ENCODE measurements at regions not wholly inside any gene's neighbourhood (a gene's known extent, or its start where the extent isn't known, plus 50 kb on each side); places are given as distances from the start of the nearest gene placed in this dataset.

DNA sequence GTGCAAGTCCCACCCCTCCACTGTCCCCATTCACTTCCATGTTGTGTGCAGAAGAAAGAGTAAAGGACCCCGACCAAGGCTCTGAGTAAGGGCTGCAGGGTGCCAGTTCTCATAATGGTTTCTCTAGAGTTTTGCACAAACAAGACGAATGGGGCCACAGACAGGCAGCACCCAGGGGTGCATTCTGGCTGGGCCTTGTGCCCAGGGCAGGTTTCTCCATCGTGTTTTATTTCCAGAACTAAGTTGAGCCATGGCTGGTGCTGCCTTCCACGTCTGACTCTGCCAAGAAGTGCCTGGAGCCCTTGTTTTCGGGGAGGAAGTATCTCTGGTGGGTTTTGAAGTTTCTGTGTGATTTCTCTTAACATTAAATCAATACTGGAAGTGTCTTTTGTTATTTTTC is 95.0 kb upstream of the SDK1 start:
- no peak overlapping the region for H3K27ac Mint-ChIP-seq
- peaks cover 3% of the 10 kb centered on the region for H3K4me1 Mint-ChIP-seq (ENCODE audit: low read depth)
- H3K36me3 Mint-ChIP-seq (ENCODE audit: low read depth), result no peaks in the 10 kb centered on the region
- no peaks in the 10 kb centered on the region for H3K9me3 Mint-ChIP-seq
- H3K4me3 Mint-ChIP-seq, result no peak overlapping the region
- H3K27me3 Mint-ChIP-seq (ENCODE audit: low read depth), result no peaks in the 10 kb centered on the region

DNA sequence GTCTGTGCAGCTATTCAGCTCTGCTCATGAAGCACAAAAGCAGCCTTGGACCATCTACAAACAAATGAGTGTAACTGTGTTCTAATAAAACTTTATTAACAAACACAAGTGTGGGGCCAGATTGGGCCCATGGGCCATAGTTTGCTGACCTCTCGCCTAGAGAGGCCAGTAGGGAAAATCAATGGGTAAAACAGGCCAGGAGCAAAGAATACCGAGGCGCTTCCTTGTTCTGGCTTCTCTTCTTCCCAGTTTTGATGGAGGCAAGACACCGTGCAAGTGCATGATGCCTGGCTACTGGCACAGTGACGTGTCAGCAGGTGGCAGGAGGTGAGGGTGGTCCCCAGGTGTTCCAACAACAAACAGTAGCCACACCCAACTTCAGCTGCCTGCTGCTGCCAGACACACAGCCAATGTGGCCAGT is 94.3 kb upstream of the SDK1 start:
- Mint-ChIP-seq H3K9me3 (no peaks in the 10 kb centered on the region), H3K27ac (no peak overlapping the region), H3K4me3 (no peak overlapping the region), H3K27me3 (ENCODE audit: low read depth) (no peaks in the 10 kb centered on the region), H3K36me3 (ENCODE audit: low read depth) (no peaks in the 10 kb centered on the region), H3K4me1 (ENCODE audit: low read depth) (peaks cover 3% of the 10 kb centered on the region)

DNA sequence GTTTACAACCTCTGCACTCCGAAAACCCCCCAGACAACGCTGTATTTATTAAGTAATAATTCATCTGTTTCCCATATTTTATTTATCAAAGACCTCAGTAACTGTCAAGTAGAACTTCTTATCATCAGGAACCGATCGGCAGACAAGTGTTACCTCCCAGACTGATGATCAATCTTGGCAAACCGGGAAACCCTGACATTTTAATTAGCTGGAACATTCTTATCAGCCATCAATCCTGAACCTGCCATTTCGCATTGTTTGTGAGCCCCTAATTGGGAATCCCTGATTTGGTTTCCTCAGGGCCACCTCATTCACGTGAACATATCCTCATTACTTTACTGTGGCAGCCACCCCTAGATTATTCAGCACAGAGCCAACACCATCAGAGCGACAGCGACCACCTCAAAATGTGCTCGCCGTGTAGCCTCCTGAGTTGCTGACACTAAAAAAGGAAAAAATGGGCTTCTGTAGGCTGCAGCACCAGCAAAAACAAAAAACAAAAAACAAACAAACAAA is 93.6 kb upstream of the SDK1 start:
- no peaks in the 10 kb centered on the region for H3K4me1 Mint-ChIP-seq (ENCODE audit: low read depth)
- H3K27ac Mint-ChIP-seq, result no peak overlapping the region
- H3K36me3 Mint-ChIP-seq (ENCODE audit: low read depth), result no peaks in the 10 kb centered on the region
- no peak overlapping the region for H3K4me3 Mint-ChIP-seq
- H3K9me3 Mint-ChIP-seq, result no peaks in the 10 kb centered on the region
- no peaks in the 10 kb centered on the region for H3K27me3 Mint-ChIP-seq (ENCODE audit: low read depth)

DNA sequence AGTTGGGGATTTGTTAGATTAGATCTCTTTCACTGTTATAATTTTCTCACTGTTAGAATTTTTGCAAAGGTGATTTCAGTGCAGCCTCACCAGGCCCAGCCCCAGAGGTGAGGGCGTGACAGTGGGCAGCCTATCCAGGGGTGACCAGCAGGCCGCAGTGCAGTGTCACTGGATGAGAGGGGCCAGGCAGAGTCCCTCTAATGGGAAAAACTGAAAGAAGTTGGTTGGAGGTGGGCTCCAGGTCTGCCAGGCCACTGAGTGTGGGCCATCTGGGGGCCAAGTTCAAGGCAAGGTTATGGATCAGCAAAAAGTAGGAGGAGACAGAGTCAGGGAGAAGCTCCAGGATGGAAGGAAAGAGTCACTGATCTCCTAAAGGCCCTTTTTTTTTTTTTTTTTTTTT is 90.5 kb upstream of the SDK1 start:
- H3K4me1 Mint-ChIP-seq (ENCODE audit: low read depth), result no peaks in the 10 kb centered on the region
- no peaks in the 10 kb centered on the region for H3K36me3 Mint-ChIP-seq (ENCODE audit: low read depth)
- H3K27ac Mint-ChIP-seq, result no peak overlapping the region
- H3K9me3 Mint-ChIP-seq, result no peaks in the 10 kb centered on the region
- H3K4me3 Mint-ChIP-seq, result no peak overlapping the region
- H3K27me3 Mint-ChIP-seq (ENCODE audit: low read depth), result no peaks in the 10 kb centered on the region

DNA sequence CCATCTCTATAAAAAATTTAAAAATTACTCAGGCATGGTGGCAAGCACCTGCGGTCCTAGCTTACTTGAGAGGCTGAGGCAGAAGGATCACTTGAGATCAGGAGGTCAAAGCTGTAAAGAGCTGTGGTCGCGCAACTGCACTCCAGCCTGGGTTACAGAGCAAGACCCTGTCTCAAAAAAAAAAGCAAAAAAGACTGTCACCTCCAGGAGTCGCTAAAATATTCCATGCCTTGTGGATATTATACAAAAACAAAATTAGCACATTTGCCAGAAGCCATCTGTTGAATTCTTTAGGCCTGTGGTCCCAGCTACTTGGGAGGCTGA is 87.0 kb upstream of the SDK1 start:
- Mint-ChIP-seq H3K27me3 (ENCODE audit: low read depth) (peaks cover 15% of the 10 kb centered on the region), H3K4me1 (ENCODE audit: low read depth) (peaks cover 5% of the 10 kb centered on the region), H3K27ac (no peak overlapping the region), H3K4me3 (no peak overlapping the region), H3K9me3 (no peaks in the 10 kb centered on the region), H3K36me3 (ENCODE audit: low read depth) (no peaks in the 10 kb centered on the region)

DNA sequence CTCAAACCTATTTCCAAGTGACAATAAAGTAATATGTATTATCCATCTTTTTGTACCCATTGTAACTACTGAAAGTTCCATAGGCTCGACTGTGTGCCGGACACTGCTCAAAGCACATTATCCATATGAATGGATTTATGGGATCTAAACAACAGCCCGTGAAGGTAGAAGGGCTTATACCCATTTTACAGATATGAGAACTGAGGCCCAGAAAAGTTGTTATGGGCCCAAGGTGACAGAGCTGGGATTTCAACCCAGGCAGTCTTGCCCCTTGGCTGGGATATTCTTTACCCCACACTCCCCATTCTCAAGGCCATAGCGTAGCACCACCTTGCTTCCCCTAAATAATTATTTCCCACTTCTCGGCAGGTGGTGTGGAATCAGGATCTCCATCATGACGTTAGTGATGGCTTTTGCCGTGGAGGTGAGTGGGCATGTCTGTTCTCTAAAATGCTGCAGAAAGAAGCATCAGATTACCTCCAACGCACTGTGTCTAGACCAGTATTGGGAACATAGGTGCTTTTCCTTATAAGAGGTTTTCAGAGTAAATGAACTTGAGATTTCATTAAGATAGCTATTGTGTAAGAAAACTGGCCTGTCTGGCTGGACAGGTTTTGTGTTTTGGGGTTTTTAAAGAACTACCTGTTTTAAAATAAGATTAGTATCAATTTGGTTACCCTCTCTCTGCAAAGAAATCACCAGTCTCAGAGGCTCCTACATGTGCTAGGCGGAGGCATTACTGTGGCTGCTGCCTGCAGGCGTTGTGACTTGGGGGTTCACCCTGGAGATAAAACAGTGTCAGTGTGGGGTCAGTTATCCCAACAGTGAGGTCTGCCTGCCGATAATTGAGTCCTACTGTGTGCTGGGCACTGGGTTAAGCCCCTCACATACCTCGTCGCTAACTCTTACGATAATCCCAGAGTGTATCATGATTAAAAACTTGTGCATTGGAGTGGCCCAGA is 85.1 kb upstream of the SDK1 start:
- H3K27ac Mint-ChIP-seq, result no peak overlapping the region
- H3K27me3 Mint-ChIP-seq (ENCODE audit: low read depth), result peaks cover 28% of the 10 kb centered on the region
- H3K36me3 Mint-ChIP-seq (ENCODE audit: low read depth), result no peaks in the 10 kb centered on the region
- H3K4me1 Mint-ChIP-seq (ENCODE audit: low read depth), result peaks cover 5% of the 10 kb centered on the region
- H3K9me3 Mint-ChIP-seq, result no peaks in the 10 kb centered on the region
- no peak overlapping the region for H3K4me3 Mint-ChIP-seq

DNA sequence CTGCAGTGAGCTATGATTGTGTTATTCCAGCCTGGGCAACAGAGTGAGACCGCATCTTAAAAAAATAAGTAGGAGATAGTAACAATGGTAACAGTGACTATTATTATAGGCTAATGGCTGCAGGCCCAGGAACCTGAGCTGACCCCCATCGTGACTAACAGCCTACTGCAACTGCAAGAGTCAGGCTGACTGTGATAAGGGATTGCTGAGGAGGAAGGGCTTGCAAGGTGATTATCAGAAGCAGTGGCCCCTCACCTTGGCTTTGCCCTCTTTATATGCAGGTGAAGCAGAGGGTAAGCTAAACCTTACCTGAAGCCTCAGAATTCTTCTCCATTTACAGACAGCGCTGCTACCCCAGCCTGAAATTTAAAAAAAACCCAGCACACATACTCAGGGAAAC is 83.9 kb upstream of the SDK1 start:
- Mint-ChIP-seq H3K36me3 (ENCODE audit: low read depth) (no peaks in the 10 kb centered on the region), H3K4me1 (ENCODE audit: low read depth) (peaks cover 7% of the 10 kb centered on the region), H3K9me3 (no peaks in the 10 kb centered on the region), H3K27me3 (ENCODE audit: low read depth) (peaks cover 28% of the 10 kb centered on the region), H3K4me3 (no peak overlapping the region), H3K27ac (no peak overlapping the region)

DNA sequence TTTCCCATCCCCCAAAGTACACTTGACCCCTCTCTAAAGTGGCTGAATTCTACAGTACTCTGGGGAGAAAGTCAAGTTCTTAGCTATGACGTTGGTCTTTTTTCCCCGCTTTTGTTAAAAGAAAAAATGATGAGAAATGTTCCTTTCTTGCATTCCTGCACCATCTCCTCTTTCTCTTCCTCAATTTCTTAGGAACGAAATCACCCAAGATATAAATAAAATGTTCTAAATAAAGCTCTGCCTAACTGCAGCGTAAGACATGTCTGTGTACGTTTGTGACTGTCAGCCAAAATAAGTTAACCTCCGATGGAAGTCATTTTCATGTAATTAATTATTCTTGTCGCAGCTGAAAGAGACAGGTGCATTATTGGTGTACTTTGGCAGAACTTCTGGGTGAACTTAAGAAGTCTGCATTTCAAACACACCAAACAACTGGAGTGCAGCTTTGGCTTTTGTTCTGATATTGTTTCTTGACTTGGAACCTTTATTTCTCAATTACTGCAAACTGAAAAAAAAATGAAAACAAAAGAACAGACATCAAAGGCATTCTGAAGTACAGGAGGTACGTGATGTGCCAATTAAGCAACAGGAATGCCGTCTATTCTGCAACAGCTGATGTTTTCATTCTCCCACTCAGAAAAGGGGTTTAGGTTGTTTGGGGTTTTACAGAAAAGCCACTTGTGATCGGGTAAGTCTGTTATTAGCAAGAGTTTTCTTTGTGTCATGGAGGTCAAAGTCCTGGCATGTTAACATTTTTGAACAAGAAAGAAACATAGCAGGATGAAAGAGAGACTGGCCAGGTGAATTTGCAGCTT is 82.4 kb upstream of the SDK1 start:
- Mint-ChIP-seq H3K4me1 (ENCODE audit: low read depth) (peaks cover 7% of the 10 kb centered on the region), H3K27ac (no peak overlapping the region), H3K27me3 (ENCODE audit: low read depth) (peaks cover 29% of the 10 kb centered on the region), H3K9me3 (no peaks in the 10 kb centered on the region), H3K4me3 (no peak overlapping the region), H3K36me3 (ENCODE audit: low read depth) (no peaks in the 10 kb centered on the region)

DNA sequence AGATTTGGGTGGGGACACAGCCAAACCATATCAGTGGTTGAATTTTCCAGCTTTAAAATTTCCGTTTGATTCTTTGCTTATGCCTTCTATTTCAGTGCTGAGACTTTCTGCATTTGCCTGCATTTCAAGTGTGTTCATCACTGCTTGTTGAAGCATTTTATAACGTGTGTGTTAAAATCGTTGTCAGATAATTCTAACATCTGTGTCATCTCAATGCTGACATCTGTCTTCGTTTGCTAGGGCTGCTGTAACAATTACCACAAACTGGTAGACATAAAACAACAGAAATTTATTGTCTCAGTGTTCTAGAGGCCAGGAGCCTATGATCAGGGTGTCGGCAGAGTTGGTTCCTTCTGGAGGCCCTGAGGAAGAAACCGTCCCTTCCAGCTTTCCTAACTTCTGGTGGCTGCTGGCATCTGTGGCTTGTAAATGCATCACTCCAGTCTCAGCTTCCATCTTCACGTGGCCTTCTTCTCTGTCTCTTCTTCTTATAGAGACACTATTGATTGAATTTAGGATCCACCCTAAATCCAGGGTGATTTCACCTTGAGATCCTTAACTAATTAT is 71.1 kb upstream of the SDK1 start:
- H3K27me3 Mint-ChIP-seq (ENCODE audit: low read depth), result peaks cover 6% of the 10 kb centered on the region
- peaks cover 10% of the 10 kb centered on the region for H3K9me3 Mint-ChIP-seq
- peaks cover 5% of the 10 kb centered on the region for H3K4me1 Mint-ChIP-seq (ENCODE audit: low read depth)
- no peaks in the 10 kb centered on the region for H3K36me3 Mint-ChIP-seq (ENCODE audit: low read depth)
- H3K4me3 Mint-ChIP-seq, result no peak overlapping the region
- H3K27ac Mint-ChIP-seq, result no peak overlapping the region

DNA sequence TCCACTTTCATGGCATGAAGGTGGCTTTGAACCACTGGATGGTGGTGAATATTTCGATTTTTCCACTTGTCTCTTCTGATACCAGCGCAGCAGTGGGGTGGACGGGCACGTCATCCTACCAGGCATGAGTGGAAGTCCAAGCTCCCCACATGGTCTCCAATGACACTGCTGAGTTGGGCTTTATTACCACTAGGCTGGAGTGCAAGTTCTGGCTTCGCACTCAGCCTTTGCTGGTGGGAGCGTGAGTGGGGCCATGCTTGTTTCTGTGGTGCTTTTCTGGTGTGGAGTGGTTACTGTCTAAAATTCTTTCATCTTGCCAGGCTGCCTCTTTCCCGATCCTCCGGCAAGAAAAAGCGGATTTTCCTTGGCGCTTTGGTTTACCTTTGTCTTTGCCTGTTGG is 70.1 kb upstream of the SDK1 start:
- H3K4me3 Mint-ChIP-seq, result no peak overlapping the region
- H3K36me3 Mint-ChIP-seq (ENCODE audit: low read depth), result no peaks in the 10 kb centered on the region
- no peaks in the 10 kb centered on the region for H3K27me3 Mint-ChIP-seq (ENCODE audit: low read depth)
- peaks cover 5% of the 10 kb centered on the region for H3K4me1 Mint-ChIP-seq (ENCODE audit: low read depth)
- peaks cover 17% of the 10 kb centered on the region for H3K9me3 Mint-ChIP-seq
- H3K27ac Mint-ChIP-seq, result no peak overlapping the region

DNA sequence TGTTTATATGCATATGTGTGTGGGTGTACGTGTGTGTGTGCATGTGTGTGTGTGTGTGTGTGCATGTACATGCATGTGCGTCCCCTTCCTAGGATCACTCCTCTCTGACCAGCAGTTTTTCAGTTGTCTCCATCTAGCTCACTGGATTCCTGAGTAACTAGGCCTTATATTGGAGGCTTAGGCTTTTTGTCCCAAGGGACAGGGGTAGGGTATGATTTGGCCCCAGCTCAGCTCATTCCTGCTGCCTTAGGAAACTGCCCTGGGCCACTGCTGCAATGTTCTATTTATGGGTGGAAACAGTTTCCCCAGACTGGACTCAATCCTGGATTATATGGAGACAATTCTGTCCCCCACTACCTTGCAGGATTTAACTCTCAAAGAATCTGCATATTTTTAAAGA is 68.8 kb upstream of the SDK1 start:
- Mint-ChIP-seq H3K4me3 (no peak overlapping the region), H3K27me3 (ENCODE audit: low read depth) (no peaks in the 10 kb centered on the region), H3K9me3 (peaks cover 17% of the 10 kb centered on the region), H3K27ac (no peak overlapping the region), H3K4me1 (ENCODE audit: low read depth) (peaks cover 3% of the 10 kb centered on the region), H3K36me3 (ENCODE audit: low read depth) (no peaks in the 10 kb centered on the region)

DNA sequence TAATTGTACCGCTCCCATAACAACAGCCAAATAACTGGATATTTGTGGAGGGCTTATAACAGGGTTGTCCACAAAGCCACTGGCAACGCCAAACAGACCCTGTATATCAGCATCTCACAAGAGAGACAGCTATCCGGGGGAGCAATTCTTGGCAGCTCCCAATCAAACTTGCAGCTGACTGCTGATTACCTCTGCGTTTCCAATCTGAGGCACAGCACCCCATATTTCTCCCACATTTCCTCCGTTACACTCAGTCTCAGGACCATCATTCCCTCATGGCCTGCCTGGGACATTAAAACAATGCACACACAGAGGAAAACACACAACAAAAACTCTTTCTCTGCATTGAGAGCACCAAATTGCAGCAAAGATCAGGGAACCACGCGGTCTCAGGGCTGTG is 67.8 kb upstream of the SDK1 start:
- Mint-ChIP-seq H3K4me1 (ENCODE audit: low read depth) (no peaks in the 10 kb centered on the region), H3K9me3 (peaks cover 17% of the 10 kb centered on the region), H3K27me3 (ENCODE audit: low read depth) (no peaks in the 10 kb centered on the region)

DNA sequence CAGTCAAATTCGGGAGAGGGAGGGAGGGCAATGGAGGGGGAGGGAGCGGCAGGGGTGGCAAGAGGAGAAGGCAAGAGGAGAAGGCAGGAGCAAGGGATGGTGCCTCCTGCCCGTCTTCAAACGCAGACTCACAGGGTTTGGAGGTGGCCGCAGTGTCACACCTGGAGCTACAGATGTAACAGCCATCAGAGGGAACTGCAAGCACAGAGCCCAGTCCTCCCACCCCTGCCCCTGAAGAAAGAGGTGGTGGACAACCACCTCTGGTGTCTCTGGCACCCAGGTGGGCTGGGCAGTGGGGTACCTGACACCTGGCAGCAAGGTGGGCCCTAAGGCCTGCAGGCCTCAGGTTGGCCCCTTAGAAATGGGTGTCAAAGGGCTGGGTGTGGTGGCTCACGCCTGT is 67.0 kb upstream of the SDK1 start:
- Mint-ChIP-seq H3K4me1 (ENCODE audit: low read depth) (no peaks in the 10 kb centered on the region), H3K27ac (no peak overlapping the region), H3K27me3 (ENCODE audit: low read depth) (no peaks in the 10 kb centered on the region), H3K9me3 (peaks cover 16% of the 10 kb centered on the region), H3K36me3 (ENCODE audit: low read depth) (no peaks in the 10 kb centered on the region), H3K4me3 (no peak overlapping the region)

More for the DNA sequence above, 67.8 kb upstream of the SDK1 start:
- H3K36me3 Mint-ChIP-seq (ENCODE audit: low read depth), result no peaks in the 10 kb centered on the region
- no peak overlapping the region for H3K27ac Mint-ChIP-seq
- H3K4me3 Mint-ChIP-seq, result no peak overlapping the region

DNA sequence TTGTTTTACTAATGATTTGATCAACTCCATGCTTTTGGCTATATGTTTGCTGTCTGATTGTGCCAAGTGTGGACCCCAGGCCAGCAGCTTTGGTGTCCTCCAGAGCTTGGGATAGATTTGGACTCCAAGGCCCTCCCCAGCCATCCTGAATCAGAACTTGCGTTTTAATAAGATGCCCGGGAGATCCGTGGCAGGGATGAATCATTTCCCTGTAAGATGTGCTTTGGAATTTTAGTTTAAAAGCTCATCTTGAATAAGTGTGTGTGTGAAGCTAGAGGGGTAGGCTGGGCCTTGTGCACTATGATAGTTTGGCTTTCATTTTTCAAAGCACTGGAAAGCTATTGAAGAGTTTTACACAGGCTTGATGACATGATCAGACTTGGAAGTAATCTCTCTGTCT is 66.2 kb upstream of the SDK1 start:
- Mint-ChIP-seq H3K36me3 (ENCODE audit: low read depth) (no peaks in the 10 kb centered on the region), H3K27me3 (ENCODE audit: low read depth) (no peaks in the 10 kb centered on the region), H3K4me1 (ENCODE audit: low read depth) (no peaks in the 10 kb centered on the region), H3K9me3 (peaks cover 11% of the 10 kb centered on the region), H3K27ac (no peak overlapping the region), H3K4me3 (no peak overlapping the region)

DNA sequence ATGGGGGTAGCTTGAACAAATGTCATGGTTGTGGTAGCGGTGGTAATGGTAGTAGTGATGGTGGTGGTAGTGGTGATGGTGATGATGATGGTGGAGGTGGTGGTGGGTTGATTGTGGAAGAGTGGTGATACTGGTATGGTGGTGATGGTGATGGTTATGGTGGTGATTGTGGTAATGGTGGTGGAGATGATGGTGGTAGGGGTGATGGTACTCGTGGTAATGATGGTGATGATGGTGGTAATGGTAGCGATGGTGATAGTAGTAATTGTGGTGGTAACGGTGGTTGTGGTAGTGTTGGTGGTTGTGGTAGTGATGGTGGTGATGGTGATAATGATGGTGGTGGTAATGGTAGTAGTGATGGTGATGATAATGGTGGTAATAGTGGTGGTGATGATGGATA is 65.7 kb upstream of the SDK1 start:
- Mint-ChIP-seq H3K9me3 (peaks cover 11% of the 10 kb centered on the region), H3K27ac (no peak overlapping the region), H3K36me3 (ENCODE audit: low read depth) (no peaks in the 10 kb centered on the region), H3K27me3 (ENCODE audit: low read depth) (no peaks in the 10 kb centered on the region), H3K4me3 (no peak overlapping the region), H3K4me1 (ENCODE audit: low read depth) (no peaks in the 10 kb centered on the region)
